Ishikawa (cell line): ENCODE measurements at regions not wholly inside any gene's neighbourhood (a gene's known extent, or its start where the extent isn't known, plus 50 kb on each side); places are given as distances from the start of the nearest gene placed in this dataset.

ENCODE experiments used
- CEBPB ChIP-seq: IDR thresholded peaks from 2 replicates; pipeline ENCODE4 v1.6.1; 2012
- CREB1 ChIP-seq: IDR thresholded peaks from 2 replicates; pipeline ENCODE4 v1.6.1; 2012; ENCODE audit warnings: low read depth
- EGR1 ChIP-seq: IDR thresholded peaks from 2 replicates; pipeline ENCODE4 v1.6.1; 2012
- EP300 ChIP-seq: IDR thresholded peaks from 2 replicates; pipeline ENCODE4 v1.6.1; 2012; ENCODE audit warnings: borderline replicate concordance
- FOXM1 ChIP-seq: IDR thresholded peaks from 2 replicates; pipeline ENCODE4 v1.6.1; 2012; ENCODE audit warnings: low read depth, borderline replicate concordance
- NFIC ChIP-seq: IDR thresholded peaks from 2 replicates; pipeline ENCODE4 v1.6.1; 2012
- RAD21 ChIP-seq: IDR thresholded peaks from 2 replicates; pipeline ENCODE4 v1.6.1; 2012; ENCODE audit warnings: low read depth
- TAF1 ChIP-seq: IDR thresholded peaks from 2 replicates; pipeline ENCODE4 v1.6.1; 2012; ENCODE audit warnings: low read depth, mild to moderate bottlenecking
- TCF12 ChIP-seq: IDR thresholded peaks from 2 replicates; pipeline ENCODE4 v1.6.1; 2012; ENCODE audit warnings: low read depth
- TEAD4 ChIP-seq: IDR thresholded peaks from 2 replicates; pipeline ENCODE4 v1.6.1; 2012
- YY1 ChIP-seq: IDR thresholded peaks from 2 replicates; pipeline ENCODE4 v1.6.1; 2012; ENCODE audit warnings: low read depth
- ZBTB7A ChIP-seq: IDR thresholded peaks from 2 replicates; pipeline ENCODE4 v1.6.1; 2012; ENCODE audit warnings: low read depth
- TF ChIP-seq, protein P1 (sequence below): IDR thresholded peaks from 2 replicates; pipeline ENCODE4 v1.6.1; 2012
- TF ChIP-seq, protein P2 (sequence below): IDR thresholded peaks from 2 replicates; pipeline ENCODE4 v1.6.1; 2012
- TF ChIP-seq, protein P3 (sequence below): IDR thresholded peaks from 2 replicates; pipeline ENCODE4 v1.6.1; 2012; ENCODE audit warnings: low read depth, mild to moderate bottlenecking

DNA sequence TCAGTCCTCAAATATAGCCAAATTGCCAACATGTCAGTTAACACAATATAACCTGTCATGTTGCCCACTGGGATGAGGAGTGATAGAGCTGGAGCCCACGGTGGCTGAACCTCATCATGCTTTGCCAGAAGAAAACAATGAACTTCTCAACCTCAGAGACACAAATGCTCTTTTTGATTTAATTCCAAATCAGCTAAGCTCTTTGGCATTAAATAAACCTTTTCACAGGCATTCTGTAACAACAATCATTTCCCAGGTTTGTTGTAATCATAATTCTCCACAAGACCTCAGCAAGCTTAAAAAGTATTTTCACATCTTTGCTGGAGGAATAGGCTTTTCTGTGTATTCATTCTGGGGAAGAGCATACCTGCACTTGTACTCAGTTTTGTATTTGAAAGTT is 830.9 kb downstream of the MAT2B start:
- TF ChIP-seq TAF1 = no peak
- TF ChIP-seq, protein P1, sequence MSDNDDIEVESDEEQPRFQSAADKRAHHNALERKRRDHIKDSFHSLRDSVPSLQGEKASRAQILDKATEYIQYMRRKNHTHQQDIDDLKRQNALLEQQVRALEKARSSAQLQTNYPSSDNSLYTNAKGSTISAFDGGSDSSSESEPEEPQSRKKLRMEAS = no peak

DNA sequence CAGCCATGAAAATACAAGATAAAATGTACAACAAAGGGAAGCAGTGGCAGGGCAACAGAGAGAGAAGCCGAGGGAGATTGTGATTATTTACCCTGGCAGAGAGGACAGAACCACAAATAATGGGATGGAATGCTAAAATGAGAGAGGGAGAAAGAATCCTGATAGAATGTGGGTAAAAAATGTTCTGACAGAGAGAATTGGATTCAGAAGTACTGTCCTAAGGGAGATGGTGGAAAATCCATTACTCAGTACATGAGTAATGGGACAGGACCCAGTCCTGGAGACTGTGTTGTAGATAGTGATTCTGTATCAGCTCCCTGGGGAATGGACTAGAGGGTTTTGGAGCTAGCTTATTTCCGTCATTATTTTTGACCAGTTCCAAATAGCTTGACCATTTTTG is 831.5 kb downstream of the MAT2B start:
- TF ChIP-seq, protein P2, sequence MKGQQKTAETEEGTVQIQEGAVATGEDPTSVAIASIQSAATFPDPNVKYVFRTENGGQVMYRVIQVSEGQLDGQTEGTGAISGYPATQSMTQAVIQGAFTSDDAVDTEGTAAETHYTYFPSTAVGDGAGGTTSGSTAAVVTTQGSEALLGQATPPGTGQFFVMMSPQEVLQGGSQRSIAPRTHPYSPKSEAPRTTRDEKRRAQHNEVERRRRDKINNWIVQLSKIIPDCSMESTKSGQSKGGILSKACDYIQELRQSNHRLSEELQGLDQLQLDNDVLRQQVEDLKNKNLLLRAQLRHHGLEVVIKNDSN = no peak
- TF ChIP-seq TAF1 (no peak), EGR1 (no peak), ZBTB7A (no peak), TCF12 (no peak), FOXM1 (no peak), TEAD4 (no peak), CREB1 (no peak), EP300 (no peak), CEBPB (no peak)
- TF ChIP-seq, protein P1 = no peak

DNA sequence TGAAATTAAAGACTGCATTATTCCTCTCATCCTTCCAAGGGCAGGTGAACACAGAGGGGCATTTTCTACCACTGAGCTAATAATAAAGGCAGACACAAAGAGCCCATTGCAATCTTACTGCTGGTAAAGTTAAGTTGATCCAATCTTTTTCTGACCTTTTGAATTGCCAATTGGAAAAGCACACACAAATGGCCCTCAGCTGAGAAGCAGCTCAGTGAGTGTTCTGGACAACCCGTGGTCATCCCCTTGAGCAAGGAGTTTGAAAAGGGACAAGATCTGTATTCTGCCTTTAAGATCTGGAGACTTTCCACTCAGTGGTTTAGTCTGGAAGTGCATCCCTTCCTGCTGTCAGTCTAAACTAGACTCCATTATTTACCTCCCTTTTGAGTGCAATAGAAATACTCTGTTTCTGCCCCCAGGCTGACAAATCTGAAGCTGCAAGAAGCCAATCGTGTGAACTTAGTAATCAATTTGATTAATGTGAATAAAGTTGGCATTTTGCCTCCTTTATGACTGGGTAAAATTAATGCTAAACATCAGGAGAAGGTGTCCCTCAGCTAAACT is 835.7 kb downstream of the MAT2B start:
- no peak for TF ChIP-seq FOXM1
- TF ChIP-seq, protein P2 = no peak
- TF ChIP-seq ZBTB7A = no peak
- TF ChIP-seq RAD21 = no peak
- TF ChIP-seq EGR1 = no peak
- TF ChIP-seq, protein P1 = no peak
- TF ChIP-seq CREB1 = no peak
- TF ChIP-seq CEBPB = no peak
- no peak for TF ChIP-seq EP300
- no peak for TF ChIP-seq TAF1

DNA sequence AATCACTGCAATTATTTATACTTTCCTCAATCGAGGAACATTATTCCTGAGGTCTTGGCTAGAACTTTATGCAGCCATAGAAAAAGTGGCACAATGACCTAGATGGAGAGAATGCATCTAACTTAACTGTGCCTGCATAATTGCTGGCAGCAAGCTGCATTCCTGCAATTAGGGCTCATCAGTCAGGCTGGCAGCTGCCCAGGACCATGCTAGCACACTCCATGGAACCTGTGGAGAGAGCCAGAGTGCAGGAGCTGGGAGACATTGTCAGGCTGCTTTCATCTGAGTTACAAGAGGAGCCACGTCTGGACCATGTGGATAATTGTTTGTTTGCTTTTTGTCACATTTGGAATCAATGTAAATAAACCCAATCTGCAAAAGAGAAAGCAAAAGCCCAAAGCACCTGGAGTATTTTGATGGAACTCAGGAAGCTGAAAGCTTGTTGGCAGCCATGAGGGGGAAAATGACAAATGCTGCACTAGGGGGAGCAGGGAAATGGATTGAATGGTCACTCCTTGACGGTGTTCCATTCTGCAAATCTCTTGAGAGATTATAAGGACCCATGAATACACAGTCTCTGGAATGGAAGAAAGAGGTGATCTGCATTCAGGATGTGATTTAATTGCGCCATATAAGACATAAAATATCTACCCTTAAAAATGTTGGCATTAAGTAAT is 839.9 kb downstream of the MAT2B start:
- TF ChIP-seq RAD21 = no peak
- no peak; the same call in 1 of the 2 replicates for TF ChIP-seq NFIC
- TF ChIP-seq YY1 = no peak
- TF ChIP-seq TCF12 = no peak

DNA sequence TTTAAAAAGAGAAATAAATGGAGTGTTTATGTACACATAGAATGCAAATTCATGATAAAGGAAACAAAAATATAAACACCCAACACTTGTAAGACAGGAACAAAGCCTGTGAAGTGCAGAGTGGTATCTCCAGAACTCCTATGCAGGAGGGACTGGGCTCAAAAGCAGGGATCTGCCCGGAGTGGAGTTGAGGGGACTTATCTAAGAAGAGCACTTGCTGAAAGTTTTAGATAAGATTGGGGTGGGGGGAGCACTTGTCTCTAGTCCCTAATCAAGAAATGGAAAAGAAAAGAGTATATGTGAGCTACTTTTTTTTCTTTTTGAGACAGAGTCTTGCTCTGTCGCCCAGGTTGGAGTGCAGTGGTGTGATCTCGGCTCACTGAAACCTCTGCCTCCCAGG is 840.4 kb downstream of the MAT2B start:
- no peak for TF ChIP-seq TAF1
- TF ChIP-seq YY1 = no peak
- no peak for TF ChIP-seq CEBPB
- no peak for TF ChIP-seq EGR1
- TF ChIP-seq EP300 = no peak
- TF ChIP-seq NFIC = no peak
- TF ChIP-seq TCF12 = no peak
- no peak for TF ChIP-seq CREB1
- TF ChIP-seq, protein P3, sequence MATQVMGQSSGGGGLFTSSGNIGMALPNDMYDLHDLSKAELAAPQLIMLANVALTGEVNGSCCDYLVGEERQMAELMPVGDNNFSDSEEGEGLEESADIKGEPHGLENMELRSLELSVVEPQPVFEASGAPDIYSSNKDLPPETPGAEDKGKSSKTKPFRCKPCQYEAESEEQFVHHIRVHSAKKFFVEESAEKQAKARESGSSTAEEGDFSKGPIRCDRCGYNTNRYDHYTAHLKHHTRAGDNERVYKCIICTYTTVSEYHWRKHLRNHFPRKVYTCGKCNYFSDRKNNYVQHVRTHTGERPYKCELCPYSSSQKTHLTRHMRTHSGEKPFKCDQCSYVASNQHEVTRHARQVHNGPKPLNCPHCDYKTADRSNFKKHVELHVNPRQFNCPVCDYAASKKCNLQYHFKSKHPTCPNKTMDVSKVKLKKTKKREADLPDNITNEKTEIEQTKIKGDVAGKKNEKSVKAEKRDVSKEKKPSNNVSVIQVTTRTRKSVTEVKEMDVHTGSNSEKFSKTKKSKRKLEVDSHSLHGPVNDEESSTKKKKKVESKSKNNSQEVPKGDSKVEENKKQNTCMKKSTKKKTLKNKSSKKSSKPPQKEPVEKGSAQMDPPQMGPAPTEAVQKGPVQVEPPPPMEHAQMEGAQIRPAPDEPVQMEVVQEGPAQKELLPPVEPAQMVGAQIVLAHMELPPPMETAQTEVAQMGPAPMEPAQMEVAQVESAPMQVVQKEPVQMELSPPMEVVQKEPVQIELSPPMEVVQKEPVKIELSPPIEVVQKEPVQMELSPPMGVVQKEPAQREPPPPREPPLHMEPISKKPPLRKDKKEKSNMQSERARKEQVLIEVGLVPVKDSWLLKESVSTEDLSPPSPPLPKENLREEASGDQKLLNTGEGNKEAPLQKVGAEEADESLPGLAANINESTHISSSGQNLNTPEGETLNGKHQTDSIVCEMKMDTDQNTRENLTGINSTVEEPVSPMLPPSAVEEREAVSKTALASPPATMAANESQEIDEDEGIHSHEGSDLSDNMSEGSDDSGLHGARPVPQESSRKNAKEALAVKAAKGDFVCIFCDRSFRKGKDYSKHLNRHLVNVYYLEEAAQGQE = no peak
- no peak for TF ChIP-seq FOXM1
- no peak for TF ChIP-seq ZBTB7A
- TF ChIP-seq, protein P1 = no peak
- no peak for TF ChIP-seq RAD21
- TF ChIP-seq, protein P2 = no peak
- TF ChIP-seq TEAD4 = no peak

DNA sequence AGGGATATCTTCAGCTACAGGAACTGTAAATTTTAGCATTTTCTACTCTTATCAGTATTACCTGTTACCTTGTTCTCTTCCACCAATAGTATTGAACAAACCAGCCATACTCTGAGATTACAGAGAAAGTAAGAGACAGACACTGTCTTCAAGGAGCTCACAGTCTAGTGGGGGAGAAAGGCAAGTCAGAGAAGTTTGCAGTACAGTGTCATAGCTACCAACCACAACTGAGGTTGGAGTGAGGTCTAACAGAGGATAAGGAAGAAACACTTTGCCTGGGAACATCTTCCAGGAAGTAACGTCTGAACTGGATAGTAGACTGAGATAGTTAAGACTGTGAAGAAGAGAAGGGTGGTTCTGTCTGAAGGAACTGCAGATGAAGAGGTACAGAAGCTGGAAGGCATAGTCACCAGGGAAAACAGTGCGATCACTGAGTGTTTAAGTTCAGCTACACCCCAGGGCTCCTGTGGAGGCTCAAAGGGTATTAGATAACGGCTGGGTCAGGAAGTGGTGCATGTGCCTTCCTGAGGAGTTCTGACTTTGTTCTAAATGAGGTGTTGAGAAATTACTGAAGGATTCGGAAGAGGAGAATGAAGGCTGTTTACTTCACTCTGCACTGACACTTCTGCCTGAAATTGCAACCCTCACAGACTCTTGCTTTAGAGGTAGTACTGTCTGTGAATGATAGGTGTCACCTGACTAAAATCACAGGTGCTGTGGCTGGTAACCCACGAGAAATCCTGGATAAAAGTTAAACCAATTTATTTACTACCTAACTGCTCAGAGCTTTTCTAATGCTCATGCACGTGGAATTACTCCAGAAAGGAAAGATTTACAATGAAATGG is 841.6 kb downstream of the MAT2B start:
- no peak for TF ChIP-seq TEAD4
- TF ChIP-seq YY1 = no peak
- no peak for TF ChIP-seq CEBPB
- no peak for TF ChIP-seq TAF1
- TF ChIP-seq NFIC = no peak
- no peak for TF ChIP-seq TCF12
- no peak for TF ChIP-seq ZBTB7A
- TF ChIP-seq, protein P2 = no peak
- no peak for TF ChIP-seq EGR1
- TF ChIP-seq FOXM1 = no peak
- no peak for TF ChIP-seq EP300
